HEK293 (cell line): ENCODE measurements at regions not wholly inside any gene's neighbourhood (a gene's known extent, or its start where the extent isn't known, plus 50 kb on each side); places are given as distances from the start of the nearest gene placed in this dataset.

Experiments
- CTCF ChIA-PET: fragments of 350-600 bp; formaldehyde crosslinking; extraction: SDS; loops from one replicate; lab custom pipeline; 2021; ENCODE audit warnings: antibody characterized with exemption; lab: Yijun Ruan, JAX
- POLR2A ChIA-PET: fragments of 300-600 bp; formaldehyde crosslinking; extraction: SDS; loops from one replicate; lab custom pipeline; 2020; ENCODE audit warnings: antibody characterized with exemption, inconsistent platforms; lab: Yijun Ruan, JAX
- H3K27ac ChIP-seq: fragments of 200-500 bp; sonication (Bioruptor generic); 2 replicates; pipeline ENCODE4 v1.5.1; 2014; ENCODE audit warnings: low read depth, low read length, control low read depth, inconsistent platforms; ENCODE audit errors: extremely low read depth
- H3K36me3 ChIP-seq, 2 experiments: fragments of 200-500 bp in 1 of 2; sonication (Bioruptor generic) in 1 of 2; 1 replicate in 1 of 2; 2 replicates in 1 of 2; pipeline ENCODE4 v1.5.1; 2014 to 2017; ENCODE audit warnings: inconsistent platforms in 2 of 2, low read length in 2 of 2; ENCODE audit not compliant: control insufficient read depth in 2 of 2, insufficient read depth in 1 of 2
- H3K4me1 ChIP-seq: fragments of 200-500 bp; sonication (Bioruptor generic); 2 replicates; pipeline ENCODE4 v1.5.1; 2014; ENCODE audit warnings: mild to moderate bottlenecking, low read length, inconsistent platforms; ENCODE audit not compliant: control insufficient read depth, insufficient read depth
- H3K4me3 ChIP-seq: 2 replicates; pipeline ENCODE4 v1.5.1; 2011; ENCODE audit warnings: low read depth, mild to moderate bottlenecking, control low read depth, low read length, moderate library complexity
- H3K9me3 ChIP-seq: fragments of 200-500 bp; sonication (Bioruptor generic); 2 replicates; pipeline ENCODE4 v1.5.1; 2014; ENCODE audit warnings: low read depth, low read length, inconsistent platforms; ENCODE audit not compliant: control insufficient read depth, insufficient read depth
- GLIS2 ChIP-seq: fragments of 450-650 bp; formaldehyde crosslinking; IDR thresholded peaks from 2 replicates; pipeline ENCODE4 v1.5.1; 2016; ENCODE audit warnings: missing biosample characterization, missing genetic modification characterization
- KLF8 ChIP-seq: fragments of 450-650 bp; formaldehyde crosslinking; IDR thresholded peaks from 2 replicates; pipeline ENCODE4 v1.5.1; 2016; ENCODE audit warnings: missing biosample characterization, missing genetic modification characterization
- MZF1 ChIP-seq: fragments of 450-650 bp; formaldehyde crosslinking; IDR thresholded peaks from 2 replicates; pipeline ENCODE4 v1.5.1; 2017; ENCODE audit warnings: missing biosample characterization, missing genetic modification characterization, borderline replicate concordance
- OVOL3 ChIP-seq: fragments of 450-650 bp; formaldehyde crosslinking; IDR thresholded peaks from 2 replicates; pipeline ENCODE4 v1.5.1; 2016; ENCODE audit warnings: missing biosample characterization, missing genetic modification characterization
- SP3 ChIP-seq: fragments of 450-650 bp; formaldehyde crosslinking; IDR thresholded peaks from 2 replicates; pipeline ENCODE4 v1.5.1; 2016; ENCODE audit warnings: missing biosample characterization, missing genetic modification characterization
- ZBTB1 ChIP-seq: fragments of 450-650 bp; formaldehyde crosslinking; IDR thresholded peaks from 2 replicates; pipeline ENCODE4 v1.5.1; 2016; ENCODE audit warnings: missing biosample characterization, missing genetic modification characterization
- ZFP37 ChIP-seq: fragments of 450-650 bp; formaldehyde crosslinking; IDR thresholded peaks from 2 replicates; pipeline ENCODE4 v1.5.1; 2016; ENCODE audit warnings: missing biosample characterization, missing genetic modification characterization
- ZNF121 ChIP-seq: fragments of 450-650 bp; formaldehyde crosslinking; IDR thresholded peaks from 2 replicates; pipeline ENCODE4 v1.5.1; 2016; ENCODE audit warnings: missing biosample characterization, missing genetic modification characterization
- ZNF140 ChIP-seq: fragments of 450-650 bp; formaldehyde crosslinking; IDR thresholded peaks from 2 replicates; pipeline ENCODE4 v1.5.1; 2016; ENCODE audit warnings: missing biosample characterization, missing genetic modification characterization
- ZNF19 ChIP-seq: fragments of 450-650 bp; formaldehyde crosslinking; IDR thresholded peaks from 2 replicates; pipeline ENCODE4; 2016; ENCODE audit warnings: missing biosample characterization, missing genetic modification characterization, low read depth
- ZNF24 ChIP-seq: fragments of 450-650 bp; formaldehyde crosslinking; IDR thresholded peaks from 2 replicates; pipeline ENCODE4 v1.5.1; 2016; ENCODE audit warnings: missing biosample characterization, missing genetic modification characterization
- ZNF302 ChIP-seq: fragments of 450-650 bp; formaldehyde crosslinking; IDR thresholded peaks from 2 replicates; pipeline ENCODE4 v1.5.1; 2016; ENCODE audit warnings: missing biosample characterization, missing genetic modification characterization, low read depth
- ZNF324 ChIP-seq: fragments of 450-650 bp; formaldehyde crosslinking; IDR thresholded peaks from 2 replicates; pipeline ENCODE4 v1.5.1; 2016; ENCODE audit warnings: missing biosample characterization, missing genetic modification characterization
- ZNF391 ChIP-seq: fragments of 450-650 bp; formaldehyde crosslinking; IDR thresholded peaks from 2 replicates; pipeline ENCODE4 v1.5.1; 2016; ENCODE audit warnings: low read depth, missing biosample characterization, missing genetic modification characterization, borderline replicate concordance
- ZNF394 ChIP-seq: fragments of 450-650 bp; formaldehyde crosslinking; IDR thresholded peaks from 2 replicates; pipeline ENCODE4 v1.5.1; 2016; ENCODE audit warnings: missing biosample characterization, missing genetic modification characterization, mild to moderate bottlenecking, moderate library complexity, borderline replicate concordance
- ZNF433 ChIP-seq: fragments of 450-650 bp; formaldehyde crosslinking; IDR thresholded peaks from 2 replicates; pipeline ENCODE4 v1.5.1; 2016; ENCODE audit warnings: missing biosample characterization, missing genetic modification characterization, low read depth
- ZNF510 ChIP-seq: fragments of 450-650 bp; formaldehyde crosslinking; IDR thresholded peaks from 2 replicates; pipeline ENCODE4 v1.5.1; 2018; ENCODE audit warnings: mild to moderate bottlenecking, missing genetic modification characterization, missing biosample characterization; ENCODE audit not compliant: insufficient replicate concordance
- ZNF654 ChIP-seq: fragments of 450-650 bp; formaldehyde crosslinking; IDR thresholded peaks from 2 replicates; pipeline ENCODE4 v1.5.1; 2016; ENCODE audit warnings: low read depth, missing biosample characterization, missing genetic modification characterization
- TF ChIP-seq, protein P1 (sequence below): fragments of 450-650 bp; formaldehyde crosslinking; IDR thresholded peaks from 2 replicates; pipeline ENCODE4 v1.5.1; 2016; ENCODE audit warnings: missing biosample characterization, missing genetic modification characterization
- TF ChIP-seq, protein P2 (sequence below): fragments of 450-650 bp; formaldehyde crosslinking; IDR thresholded peaks from 2 replicates; pipeline ENCODE4 v1.5.1; 2016; ENCODE audit warnings: missing biosample characterization, missing genetic modification characterization, borderline replicate concordance
- TF ChIP-seq, protein P3 (sequence below): fragments of 450-650 bp; formaldehyde crosslinking; IDR thresholded peaks from 2 replicates; pipeline ENCODE4 v1.5.1; 2016; ENCODE audit warnings: missing biosample characterization, missing genetic modification characterization
- TF ChIP-seq, protein P4 (sequence below): fragments of 450-650 bp; formaldehyde crosslinking; IDR thresholded peaks from 2 replicates; pipeline ENCODE4 v1.5.1; 2016; ENCODE audit warnings: missing biosample characterization, missing genetic modification characterization
- TF ChIP-seq, protein P5 (sequence below): fragments of 450-650 bp; formaldehyde crosslinking; IDR thresholded peaks from 2 replicates; pipeline ENCODE4 v1.5.1; 2017; ENCODE audit warnings: missing biosample characterization, missing genetic modification characterization

DNA sequence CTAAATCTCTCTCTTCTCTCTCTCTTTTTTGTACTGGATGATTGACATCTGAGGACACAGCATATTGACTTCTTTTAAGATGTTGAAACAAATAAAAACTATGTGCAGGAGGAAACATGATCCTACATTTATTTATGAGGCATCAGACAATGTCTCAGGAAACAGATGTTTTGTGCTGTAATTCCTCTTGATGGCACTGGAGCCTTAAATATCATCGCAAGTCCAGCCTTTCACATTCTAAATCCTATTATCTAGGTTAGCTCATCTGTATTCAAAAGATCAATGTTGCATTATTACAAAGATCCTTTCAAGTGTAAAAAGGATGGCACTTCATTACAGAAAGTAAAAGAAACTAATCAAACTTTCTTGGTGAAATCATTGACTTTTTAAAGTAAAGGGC lies 63.9 kb downstream of the MAT2B start:
- TF ChIP-seq OVOL3 (tag by site-specific recombination) = no peak
- TF ChIP-seq ZNF140 (tag by site-specific recombination) = no peak
- TF ChIP-seq, protein P1, sequence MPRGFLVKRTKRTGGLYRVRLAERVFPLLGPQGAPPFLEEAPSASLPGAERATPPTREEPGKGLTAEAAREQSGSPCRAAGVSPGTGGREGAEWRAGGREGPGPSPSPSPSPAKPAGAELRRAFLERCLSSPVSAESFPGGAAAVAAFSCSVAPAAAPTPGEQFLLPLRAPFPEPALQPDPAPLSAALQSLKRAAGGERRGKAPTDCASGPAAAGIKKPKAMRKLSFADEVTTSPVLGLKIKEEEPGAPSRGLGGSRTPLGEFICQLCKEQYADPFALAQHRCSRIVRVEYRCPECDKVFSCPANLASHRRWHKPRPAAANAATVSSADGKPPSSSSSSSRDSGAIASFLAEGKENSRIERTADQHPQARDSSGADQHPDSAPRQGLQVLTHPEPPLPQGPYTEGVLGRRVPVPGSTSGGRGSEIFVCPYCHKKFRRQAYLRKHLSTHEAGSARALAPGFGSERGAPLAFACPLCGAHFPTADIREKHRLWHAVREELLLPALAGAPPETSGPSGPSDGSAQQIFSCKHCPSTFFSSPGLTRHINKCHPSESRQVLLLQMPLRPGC (tag by site-specific recombination) = no peak
- no peak for TF ChIP-seq ZBTB1 (tag by site-specific recombination)
- TF ChIP-seq ZNF654 = peak; percentile 18; the same call in 1 of the 2 replicates
- TF ChIP-seq GLIS2 = no peak
- no peak for TF ChIP-seq KLF8 (tag by site-specific recombination)
- no peak for TF ChIP-seq ZNF510 (tag by site-specific recombination)
- ChIA-PET CTCF (interaction anchor here (0.8 to 4.5 kb wide), 9 partner anchors 118 to 1889 kb away, joined by 3 to 32 read pairs (median 3); no protein-coding TSS in a partner anchor), POLR2A (no interaction called here)
- Histone ChIP-seq H3K9me3 (no peaks in the 10 kb centered on the region), H3K27ac (no peak overlapping the region), H3K4me1 (no peaks in the 10 kb centered on the region), H3K4me3 (no peak overlapping the region), H3K36me3 (no peaks in the 10 kb centered on the region)

DNA sequence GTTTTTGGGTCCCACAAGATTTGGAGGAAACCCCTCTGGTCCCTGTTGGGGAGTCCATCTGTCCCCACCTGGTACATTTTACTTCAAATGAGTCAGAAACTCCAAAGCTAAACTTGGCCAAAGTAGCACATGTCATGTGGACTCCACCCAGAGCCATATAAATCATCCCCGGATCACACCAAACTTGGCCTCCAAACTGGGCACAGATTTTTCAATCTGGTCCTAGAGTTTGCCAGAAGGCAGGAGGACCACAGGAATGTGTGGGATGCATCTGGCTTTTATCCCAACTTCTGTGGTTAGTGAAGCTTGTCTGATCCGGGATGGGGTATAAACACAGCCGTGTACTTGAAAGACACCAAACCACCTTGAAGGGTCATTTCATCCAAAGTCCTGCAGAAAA lies 66.3 kb downstream of the MAT2B start:
- Histone ChIP-seq H3K36me3 (no peaks in the 10 kb centered on the region), H3K4me1 (no peaks in the 10 kb centered on the region), H3K9me3 (no peaks in the 10 kb centered on the region), H3K27ac (no peak overlapping the region), H3K4me3 (no peak overlapping the region)
- ChIA-PET CTCF (interaction anchor here (0.7 to 4.5 kb wide), 5 partner anchors 9 to 933 kb away, joined by 3 to 32 read pairs (median 3); partner anchors contain the start of gene HMMR), POLR2A (interaction anchor here (1.3 kb wide), 1 partner anchor 9 kb away, joined by 5 read pairs; no protein-coding TSS in a partner anchor)
- TF ChIP-seq, protein P2, sequence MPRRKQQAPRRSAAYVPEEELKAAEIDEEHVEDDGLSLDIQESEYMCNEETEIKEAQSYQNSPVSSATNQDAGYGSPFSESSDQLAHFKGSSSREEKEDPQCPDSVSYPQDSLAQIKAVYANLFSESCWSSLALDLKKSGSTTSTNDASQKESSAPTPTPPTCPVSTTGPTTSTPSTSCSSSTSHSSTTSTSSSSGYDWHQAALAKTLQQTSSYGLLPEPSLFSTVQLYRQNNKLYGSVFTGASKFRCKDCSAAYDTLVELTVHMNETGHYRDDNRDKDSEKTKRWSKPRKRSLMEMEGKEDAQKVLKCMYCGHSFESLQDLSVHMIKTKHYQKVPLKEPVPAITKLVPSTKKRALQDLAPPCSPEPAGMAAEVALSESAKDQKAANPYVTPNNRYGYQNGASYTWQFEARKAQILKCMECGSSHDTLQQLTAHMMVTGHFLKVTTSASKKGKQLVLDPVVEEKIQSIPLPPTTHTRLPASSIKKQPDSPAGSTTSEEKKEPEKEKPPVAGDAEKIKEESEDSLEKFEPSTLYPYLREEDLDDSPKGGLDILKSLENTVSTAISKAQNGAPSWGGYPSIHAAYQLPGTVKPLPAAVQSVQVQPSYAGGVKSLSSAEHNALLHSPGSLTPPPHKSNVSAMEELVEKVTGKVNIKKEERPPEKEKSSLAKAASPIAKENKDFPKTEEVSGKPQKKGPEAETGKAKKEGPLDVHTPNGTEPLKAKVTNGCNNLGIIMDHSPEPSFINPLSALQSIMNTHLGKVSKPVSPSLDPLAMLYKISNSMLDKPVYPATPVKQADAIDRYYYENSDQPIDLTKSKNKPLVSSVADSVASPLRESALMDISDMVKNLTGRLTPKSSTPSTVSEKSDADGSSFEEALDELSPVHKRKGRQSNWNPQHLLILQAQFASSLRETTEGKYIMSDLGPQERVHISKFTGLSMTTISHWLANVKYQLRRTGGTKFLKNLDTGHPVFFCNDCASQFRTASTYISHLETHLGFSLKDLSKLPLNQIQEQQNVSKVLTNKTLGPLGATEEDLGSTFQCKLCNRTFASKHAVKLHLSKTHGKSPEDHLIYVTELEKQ (tag by site-specific recombination) = no peak
- TF ChIP-seq, protein P3, sequence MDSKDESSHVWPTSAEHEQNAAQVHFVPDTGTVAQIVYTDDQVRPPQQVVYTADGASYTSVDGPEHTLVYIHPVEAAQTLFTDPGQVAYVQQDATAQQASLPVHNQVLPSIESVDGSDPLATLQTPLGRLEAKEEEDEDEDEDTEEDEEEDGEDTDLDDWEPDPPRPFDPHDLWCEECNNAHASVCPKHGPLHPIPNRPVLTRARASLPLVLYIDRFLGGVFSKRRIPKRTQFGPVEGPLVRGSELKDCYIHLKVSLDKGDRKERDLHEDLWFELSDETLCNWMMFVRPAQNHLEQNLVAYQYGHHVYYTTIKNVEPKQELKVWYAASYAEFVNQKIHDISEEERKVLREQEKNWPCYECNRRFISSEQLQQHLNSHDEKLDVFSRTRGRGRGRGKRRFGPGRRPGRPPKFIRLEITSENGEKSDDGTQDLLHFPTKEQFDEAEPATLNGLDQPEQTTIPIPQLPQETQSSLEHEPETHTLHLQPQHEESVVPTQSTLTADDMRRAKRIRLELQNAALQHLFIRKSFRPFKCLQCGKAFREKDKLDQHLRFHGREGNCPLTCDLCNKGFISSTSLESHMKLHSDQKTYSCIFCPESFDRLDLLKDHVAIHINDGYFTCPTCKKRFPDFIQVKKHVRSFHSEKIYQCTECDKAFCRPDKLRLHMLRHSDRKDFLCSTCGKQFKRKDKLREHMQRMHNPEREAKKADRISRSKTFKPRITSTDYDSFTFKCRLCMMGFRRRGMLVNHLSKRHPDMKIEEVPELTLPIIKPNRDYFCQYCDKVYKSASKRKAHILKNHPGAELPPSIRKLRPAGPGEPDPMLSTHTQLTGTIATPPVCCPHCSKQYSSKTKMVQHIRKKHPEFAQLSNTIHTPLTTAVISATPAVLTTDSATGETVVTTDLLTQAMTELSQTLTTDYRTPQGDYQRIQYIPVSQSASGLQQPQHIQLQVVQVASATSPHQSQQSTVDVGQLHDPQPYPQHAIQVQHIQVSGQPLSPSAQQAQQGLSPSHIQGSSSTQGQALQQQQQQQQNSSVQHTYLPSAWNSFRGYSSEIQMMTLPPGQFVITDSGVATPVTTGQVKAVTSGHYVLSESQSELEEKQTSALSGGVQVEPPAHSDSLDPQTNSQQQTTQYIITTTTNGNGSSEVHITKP (tag by site-specific recombination) = no peak
- TF ChIP-seq ZNF391 (no peak), ZNF324 (no peak), SP3 (tag by site-specific recombination) (no peak), ZFP37 (tag by site-specific recombination) (no peak), MZF1 (tag by site-specific recombination) (no peak), ZNF19 (tag by site-specific recombination) (no peak), ZNF394 (tag by site-specific recombination) (no peak), ZNF121 (tag by site-specific recombination) (no peak), ZNF433 (tag by site-specific recombination) (no peak), ZNF24 (tag by site-specific recombination) (no peak), ZNF302 (tag by site-specific recombination) (no peak)
- TF ChIP-seq, protein P4, sequence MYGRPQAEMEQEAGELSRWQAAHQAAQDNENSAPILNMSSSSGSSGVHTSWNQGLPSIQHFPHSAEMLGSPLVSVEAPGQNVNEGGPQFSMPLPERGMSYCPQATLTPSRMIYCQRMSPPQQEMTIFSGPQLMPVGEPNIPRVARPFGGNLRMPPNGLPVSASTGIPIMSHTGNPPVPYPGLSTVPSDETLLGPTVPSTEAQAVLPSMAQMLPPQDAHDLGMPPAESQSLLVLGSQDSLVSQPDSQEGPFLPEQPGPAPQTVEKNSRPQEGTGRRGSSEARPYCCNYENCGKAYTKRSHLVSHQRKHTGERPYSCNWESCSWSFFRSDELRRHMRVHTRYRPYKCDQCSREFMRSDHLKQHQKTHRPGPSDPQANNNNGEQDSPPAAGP (tag by site-specific recombination) = no peak
- TF ChIP-seq, protein P5, sequence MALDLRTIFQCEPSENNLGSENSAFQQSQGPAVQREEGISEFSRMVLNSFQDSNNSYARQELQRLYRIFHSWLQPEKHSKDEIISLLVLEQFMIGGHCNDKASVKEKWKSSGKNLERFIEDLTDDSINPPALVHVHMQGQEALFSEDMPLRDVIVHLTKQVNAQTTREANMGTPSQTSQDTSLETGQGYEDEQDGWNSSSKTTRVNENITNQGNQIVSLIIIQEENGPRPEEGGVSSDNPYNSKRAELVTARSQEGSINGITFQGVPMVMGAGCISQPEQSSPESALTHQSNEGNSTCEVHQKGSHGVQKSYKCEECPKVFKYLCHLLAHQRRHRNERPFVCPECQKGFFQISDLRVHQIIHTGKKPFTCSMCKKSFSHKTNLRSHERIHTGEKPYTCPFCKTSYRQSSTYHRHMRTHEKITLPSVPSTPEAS (tag by site-specific recombination) = no peak
